Smooth muscle cell (in vitro differentiated cells): ENCODE measurements at regions not wholly inside any gene's neighbourhood (a gene's known extent, or its start where the extent isn't known, plus 50 kb on each side); places are given as distances from the start of the nearest gene placed in this dataset.
"Not testable (repeated sequence)": the region's sequence is repeated elsewhere in the genome, so short reads cannot be mapped to it uniquely, and the experiment has no call there.

Experiments used
- DNase-seq: peaks from one replicate; lab custom pipeline; 2025; ENCODE audit not compliant: unreplicated experiment; lab: John Stamatoyannopoulos, UW
- H2AFZ ChIP-seq: fragments of 200-600 bp; sonication (generic); 2 replicates; pipeline ENCODE4 v1.6.0; 2016; ENCODE audit warnings: antibody characterized with exemption, low read depth, mild to moderate bottlenecking
- H3F3A ChIP-seq: fragments of 200-600 bp; sonication (generic); 2 replicates; pipeline ENCODE4 v1.6.0; 2017; ENCODE audit warnings: antibody characterized with exemption, low read depth
- H3K27ac ChIP-seq: fragments of 200-600 bp; sonication (generic); 2 replicates; pipeline ENCODE4 v1.5.1; 2016; ENCODE audit warnings: low read depth, mild to moderate bottlenecking
- H3K27me3 ChIP-seq: fragments of 200-600 bp; sonication (generic); 2 replicates; pipeline ENCODE4 v1.6.1; 2016; ENCODE audit warnings: low read depth, mild to moderate bottlenecking
- H3K36me3 ChIP-seq: fragments of 200-600 bp; sonication (generic); 2 replicates; pipeline ENCODE4 v1.5.1; 2016; ENCODE audit warnings: low read depth
- H3K4me1 ChIP-seq: fragments of 200-600 bp; sonication (generic); 2 replicates; pipeline ENCODE4 v1.5.1; 2016; ENCODE audit warnings: low read depth
- H3K4me2 ChIP-seq: fragments of 200-600 bp; sonication (generic); 2 replicates; pipeline ENCODE4 v1.6.0; 2016; ENCODE audit warnings: mild to moderate bottlenecking
- H3K4me3 ChIP-seq: fragments of 200-600 bp; sonication (generic); 2 replicates; pipeline ENCODE4 v1.5.1; 2016; ENCODE audit warnings: mild to moderate bottlenecking
- H3K79me2 ChIP-seq: fragments of 200-600 bp; sonication (generic); 2 replicates; pipeline ENCODE4 v1.6.0; 2016; ENCODE audit warnings: low read depth, mild to moderate bottlenecking
- H3K9ac ChIP-seq: fragments of 200-600 bp; sonication (generic); 2 replicates; pipeline ENCODE4 v1.6.0; 2016; ENCODE audit warnings: low read depth
- H3K9me3 ChIP-seq: fragments of 200-600 bp; sonication (generic); replicated peaks from 2 replicates; pipeline ENCODE4 v1.5.1; 2016; ENCODE audit warnings: low read depth
- H4K20me1 ChIP-seq: fragments of 200-600 bp; sonication (generic); 2 replicates; pipeline ENCODE4 v1.6.0; 2016; ENCODE audit warnings: low read depth
- WGBS: methylation state at CpG from one replicate; pipeline ENCODE4 v1.1.7; 2016; ENCODE audit warnings: low lambda C conversion rate; 5-methylcytosine and 5-hydroxymethylcytosine counted together
- TF ChIP-seq, protein P1 (sequence below): fragments of 200-600 bp; sonication (generic); IDR thresholded peaks from 2 replicates; pipeline ENCODE4 v1.5.1; 2017; ENCODE audit warnings: borderline replicate concordance, mild to moderate bottlenecking, antibody characterized with exemption; ENCODE audit not compliant: insufficient read depth, poor library complexity, severe bottlenecking

DNA sequence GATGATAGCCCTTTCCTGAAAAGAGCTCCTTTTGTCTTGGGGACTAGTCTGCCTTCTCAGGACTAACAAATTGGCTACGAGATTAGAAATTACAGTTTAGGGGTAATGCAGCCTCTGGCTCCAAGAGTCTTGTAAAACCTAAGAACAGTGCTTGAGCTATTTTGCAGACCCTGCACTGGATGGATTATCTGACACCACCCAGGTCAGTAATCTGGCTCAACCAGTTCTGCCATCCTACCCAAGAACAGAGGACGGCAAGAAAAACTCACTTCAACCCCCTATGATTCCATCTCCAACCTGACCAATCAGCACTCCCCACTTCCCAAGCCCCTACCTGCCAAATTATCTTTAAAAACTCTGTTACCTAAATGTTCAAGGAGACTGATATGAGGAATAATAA, 225.1 kb downstream of the FAM47A start:
- no peak overlapping the region for H3K27ac ChIP-seq
- 14% methylated on average over 2 of the region's 2 CpGs for WGBS

DNA sequence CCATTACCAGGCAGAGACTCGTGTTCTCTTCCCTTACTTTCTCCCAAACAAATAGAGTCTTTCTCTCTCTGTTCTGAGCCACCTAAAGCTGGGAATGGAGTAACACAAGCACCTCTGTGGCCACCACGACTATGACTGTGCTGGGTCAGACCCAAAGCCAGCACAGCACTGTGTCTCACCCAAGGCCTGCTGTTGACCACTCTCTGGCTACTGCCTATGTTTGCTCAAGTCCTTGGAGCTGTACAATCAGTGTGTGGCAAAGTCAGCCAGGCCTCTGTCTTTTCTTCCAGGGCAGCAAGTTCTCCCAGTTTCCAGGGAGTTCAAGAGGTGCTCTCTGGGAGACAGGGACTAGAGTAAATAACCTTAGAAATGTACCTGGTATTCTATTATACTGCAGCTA, 239.4 kb downstream of the FAM47A start:
- Histone ChIP-seq H3K36me3 (no peaks in the 10 kb centered on the region), H3K4me3 (no peak overlapping the region), H3K9ac (no peak overlapping the region), H4K20me1 (no peaks in the 10 kb centered on the region), H3K79me2 (no peaks in the 10 kb centered on the region), H3K27ac (no peak overlapping the region), H2AFZ (no peak overlapping the region), H3K4me1 (no peaks in the 10 kb centered on the region), H3F3A (no peaks in the 10 kb centered on the region), H3K9me3 (no peaks in the 10 kb centered on the region), H3K27me3 (no peaks in the 10 kb centered on the region), H3K4me2 (no peak overlapping the region)
- TF ChIP-seq, protein P1, sequence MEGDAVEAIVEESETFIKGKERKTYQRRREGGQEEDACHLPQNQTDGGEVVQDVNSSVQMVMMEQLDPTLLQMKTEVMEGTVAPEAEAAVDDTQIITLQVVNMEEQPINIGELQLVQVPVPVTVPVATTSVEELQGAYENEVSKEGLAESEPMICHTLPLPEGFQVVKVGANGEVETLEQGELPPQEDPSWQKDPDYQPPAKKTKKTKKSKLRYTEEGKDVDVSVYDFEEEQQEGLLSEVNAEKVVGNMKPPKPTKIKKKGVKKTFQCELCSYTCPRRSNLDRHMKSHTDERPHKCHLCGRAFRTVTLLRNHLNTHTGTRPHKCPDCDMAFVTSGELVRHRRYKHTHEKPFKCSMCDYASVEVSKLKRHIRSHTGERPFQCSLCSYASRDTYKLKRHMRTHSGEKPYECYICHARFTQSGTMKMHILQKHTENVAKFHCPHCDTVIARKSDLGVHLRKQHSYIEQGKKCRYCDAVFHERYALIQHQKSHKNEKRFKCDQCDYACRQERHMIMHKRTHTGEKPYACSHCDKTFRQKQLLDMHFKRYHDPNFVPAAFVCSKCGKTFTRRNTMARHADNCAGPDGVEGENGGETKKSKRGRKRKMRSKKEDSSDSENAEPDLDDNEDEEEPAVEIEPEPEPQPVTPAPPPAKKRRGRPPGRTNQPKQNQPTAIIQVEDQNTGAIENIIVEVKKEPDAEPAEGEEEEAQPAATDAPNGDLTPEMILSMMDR: no peak
- WGBS: 93% methylated on average over 2 of the region's 2 CpGs
- DNase-seq: no peak

More for the DNA sequence above, 225.1 kb downstream of the FAM47A start:
- Histone ChIP-seq H3K4me2 (no peak overlapping the region), H3K36me3 (no peaks in the 10 kb centered on the region), H3K9me3 (no peaks in the 10 kb centered on the region), H3F3A (no peaks in the 10 kb centered on the region), H2AFZ (peak overlapping the region; percentile 65), H3K9ac (no peak overlapping the region), H3K27me3 (no peaks in the 10 kb centered on the region), H3K79me2 (no peaks in the 10 kb centered on the region), H3K4me1 (peaks cover 9% of the 10 kb centered on the region), H3K4me3 (no peak overlapping the region), H4K20me1 (no peaks in the 10 kb centered on the region)
- DNase-seq: no peak
- TF ChIP-seq, protein P1: no peak

DNA sequence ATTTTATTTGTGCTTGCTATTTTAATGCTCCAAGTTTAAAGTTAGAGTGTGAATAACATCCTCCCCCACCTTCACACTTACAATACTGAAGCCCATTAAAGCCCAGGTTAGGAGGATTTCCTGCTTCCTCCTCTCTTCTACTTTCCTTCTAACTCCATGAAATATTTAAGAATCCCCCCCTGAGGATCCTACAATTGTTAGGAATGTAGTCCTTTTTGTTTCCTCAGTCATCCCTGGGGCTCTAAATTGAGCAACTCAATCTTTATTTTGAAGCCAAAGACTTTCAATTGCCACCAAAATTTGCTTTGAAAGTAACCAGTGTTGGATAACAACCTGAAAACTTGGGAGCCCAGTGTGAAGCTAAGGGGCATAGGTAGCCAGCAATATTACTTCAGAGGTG, 276.9 kb downstream of the FAM47A start:
- Histone ChIP-seq H3K27me3 (no peaks in the 10 kb centered on the region), H3K4me3 (no peak overlapping the region), H3K36me3 (no peaks in the 10 kb centered on the region), H3K4me1 (no peaks in the 10 kb centered on the region), H3K9ac (no peak overlapping the region), H3F3A (no peaks in the 10 kb centered on the region), H3K9me3 (no peaks in the 10 kb centered on the region), H3K4me2 (no peak overlapping the region), H4K20me1 (no peaks in the 10 kb centered on the region), H3K79me2 (no peaks in the 10 kb centered on the region), H2AFZ (peak overlapping the region; percentile 24), H3K27ac (no peak overlapping the region)
- DNase-seq: no peak
- TF ChIP-seq, protein P1: no peak

DNA sequence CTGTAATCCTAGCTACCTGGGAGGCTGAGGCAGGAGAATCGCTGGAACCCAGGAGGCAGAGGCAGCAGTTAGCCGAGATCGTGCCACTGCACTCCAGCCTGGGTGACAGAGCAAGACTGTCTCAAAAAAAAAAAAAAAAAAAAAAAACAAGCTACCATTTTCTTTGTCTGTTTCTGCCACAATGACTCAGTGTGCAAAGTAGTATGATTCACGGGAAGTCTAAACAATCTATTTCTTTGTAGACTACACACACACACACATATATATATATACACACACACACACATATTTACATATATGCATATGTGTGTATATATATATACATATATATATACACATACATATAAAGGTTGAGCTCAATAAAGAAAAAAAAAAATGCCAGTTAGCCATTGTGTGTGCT, 280.0 kb downstream of the FAM47A start:
- not testable (repeated sequence) for H3K4me3 ChIP-seq, H3F3A ChIP-seq, H2AFZ ChIP-seq, H3K79me2 ChIP-seq, H3K4me1 ChIP-seq, H4K20me1 ChIP-seq, DNase-seq, H3K9me3 ChIP-seq, H3K27me3 ChIP-seq, H3K4me2 ChIP-seq, H3K36me3 ChIP-seq, H3K9ac ChIP-seq, H3K27ac ChIP-seq
- WGBS: 74% methylated on average over 4 of the region's 4 CpGs
